ENCODE measurements at regions not wholly inside any gene's neighbourhood (a gene's known extent, or its start where the extent isn't known, plus 50 kb on each side); places are given as distances from the start of the nearest gene placed in this dataset.

DNA sequence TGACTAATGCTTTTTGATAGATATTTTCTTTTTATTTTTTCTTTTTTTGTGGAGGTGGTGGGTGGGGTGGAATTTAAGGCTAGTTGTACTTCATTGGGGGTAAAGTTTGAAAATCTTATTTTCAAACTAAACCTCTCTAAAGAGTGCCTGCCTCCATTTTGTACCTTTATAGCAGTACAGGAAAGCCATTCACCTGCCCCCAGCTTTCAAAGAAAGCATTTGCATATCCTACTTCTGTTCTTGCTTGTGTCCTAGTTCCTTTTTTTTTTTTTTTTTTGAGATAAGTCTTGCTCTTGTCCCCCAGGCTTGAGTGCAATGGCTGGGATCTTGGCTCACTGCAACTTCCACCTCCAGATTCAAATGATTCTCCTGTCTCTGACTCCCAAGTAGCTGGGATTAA lies 766.2 kb upstream of the LRRC4C start:
- no peak overlapping the region for H3K4me3 ChIP-seq (ENCODE audit: low read length)
- intact Hi-C loops (cut with micrococcal nuclease) = no loop called here
- H3K36me3 ChIP-seq (ENCODE audit: control insufficient read depth, insufficient read depth, low read length) = no peaks in the 10 kb centered on the region
- H3K36me3 Mint-ChIP-seq = no peaks in the 10 kb centered on the region
- ATAC-seq (no peak), DNase-seq (no peak)
- no peak overlapping the region for H3K27ac ChIP-seq (ENCODE audit: low read length)
- no peaks in the 10 kb centered on the region for H3K27me3 ChIP-seq (ENCODE audit: control insufficient read depth, insufficient read depth, low read length)
- no peaks in the 10 kb centered on the region for H3K4me1 ChIP-seq (ENCODE audit: control insufficient read depth, insufficient read depth, low read length)
- no peak overlapping the region for H3K4me3 Mint-ChIP-seq
- peaks cover 4% of the 10 kb centered on the region for H3K9me3 ChIP-seq (ENCODE audit: control insufficient read depth, insufficient read depth, low read length)
- H3K4me1 Mint-ChIP-seq = no peaks in the 10 kb centered on the region
- H3K9me3 Mint-ChIP-seq = peaks cover 11 to 17% of the 10 kb centered on the region in 2 donors
- TF ChIP-seq, protein P1, sequence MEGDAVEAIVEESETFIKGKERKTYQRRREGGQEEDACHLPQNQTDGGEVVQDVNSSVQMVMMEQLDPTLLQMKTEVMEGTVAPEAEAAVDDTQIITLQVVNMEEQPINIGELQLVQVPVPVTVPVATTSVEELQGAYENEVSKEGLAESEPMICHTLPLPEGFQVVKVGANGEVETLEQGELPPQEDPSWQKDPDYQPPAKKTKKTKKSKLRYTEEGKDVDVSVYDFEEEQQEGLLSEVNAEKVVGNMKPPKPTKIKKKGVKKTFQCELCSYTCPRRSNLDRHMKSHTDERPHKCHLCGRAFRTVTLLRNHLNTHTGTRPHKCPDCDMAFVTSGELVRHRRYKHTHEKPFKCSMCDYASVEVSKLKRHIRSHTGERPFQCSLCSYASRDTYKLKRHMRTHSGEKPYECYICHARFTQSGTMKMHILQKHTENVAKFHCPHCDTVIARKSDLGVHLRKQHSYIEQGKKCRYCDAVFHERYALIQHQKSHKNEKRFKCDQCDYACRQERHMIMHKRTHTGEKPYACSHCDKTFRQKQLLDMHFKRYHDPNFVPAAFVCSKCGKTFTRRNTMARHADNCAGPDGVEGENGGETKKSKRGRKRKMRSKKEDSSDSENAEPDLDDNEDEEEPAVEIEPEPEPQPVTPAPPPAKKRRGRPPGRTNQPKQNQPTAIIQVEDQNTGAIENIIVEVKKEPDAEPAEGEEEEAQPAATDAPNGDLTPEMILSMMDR (IDR thresholded peaks at IDR 0.05) = no peak
- no peak overlapping the region for H3K27ac Mint-ChIP-seq
- no peaks in the 10 kb centered on the region for H3K27me3 Mint-ChIP-seq (ENCODE audit: low read depth in 2 of 2)

DNA sequence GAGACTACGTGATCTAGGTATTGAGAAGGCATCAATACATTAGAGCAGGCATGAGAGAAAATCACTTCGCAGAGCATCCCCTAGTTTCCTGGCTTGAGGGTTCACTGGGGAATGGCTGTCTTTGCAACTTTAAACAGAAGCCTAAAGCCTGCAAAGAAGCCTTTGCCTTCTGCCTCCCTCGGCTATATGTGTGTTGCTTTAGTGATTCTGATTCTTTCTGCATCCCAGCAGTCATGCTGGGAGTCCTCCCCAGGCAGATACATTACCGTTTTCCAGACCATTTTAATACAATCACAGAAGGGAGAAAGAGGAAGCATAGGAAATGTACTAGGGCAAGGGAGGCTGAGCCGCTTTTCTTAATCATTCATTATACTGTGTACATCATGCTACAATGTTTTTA lies 773.2 kb upstream of the LRRC4C start:
- no peak overlapping the region for H3K27ac Mint-ChIP-seq
- ATAC-seq (no peak), DNase-seq (no peak)
- H3K9me3 Mint-ChIP-seq = peaks cover 10% of the 10 kb centered on the region in 2 donors
- intact Hi-C loops (cut with micrococcal nuclease) = no loop called here
- WGBS (ENCODE audit: insufficient coverage) = 74% methylated on average over 3 of the region's 5 CpGs
- Histone ChIP-seq H3K27me3 (ENCODE audit: control insufficient read depth, insufficient read depth, low read length) (no peaks in the 10 kb centered on the region), H3K36me3 (ENCODE audit: control insufficient read depth, insufficient read depth, low read length) (no peaks in the 10 kb centered on the region), H3K9me3 (ENCODE audit: control insufficient read depth, insufficient read depth, low read length) (peaks cover 4% of the 10 kb centered on the region), H3K27ac (ENCODE audit: low read length) (no peak overlapping the region), H3K4me3 (ENCODE audit: low read length) (no peak overlapping the region), H3K4me1 (ENCODE audit: control insufficient read depth, insufficient read depth, low read length) (no peaks in the 10 kb centered on the region)
- no peaks in the 10 kb centered on the region for H3K4me1 Mint-ChIP-seq
- H3K36me3 Mint-ChIP-seq = no peaks in the 10 kb centered on the region
- no peaks in the 10 kb centered on the region for H3K27me3 Mint-ChIP-seq (ENCODE audit: low read depth in 2 of 2)
- no peak overlapping the region for H3K4me3 Mint-ChIP-seq
- TF ChIP-seq, protein P1 (IDR thresholded peaks at IDR 0.05) = no peak

DNA sequence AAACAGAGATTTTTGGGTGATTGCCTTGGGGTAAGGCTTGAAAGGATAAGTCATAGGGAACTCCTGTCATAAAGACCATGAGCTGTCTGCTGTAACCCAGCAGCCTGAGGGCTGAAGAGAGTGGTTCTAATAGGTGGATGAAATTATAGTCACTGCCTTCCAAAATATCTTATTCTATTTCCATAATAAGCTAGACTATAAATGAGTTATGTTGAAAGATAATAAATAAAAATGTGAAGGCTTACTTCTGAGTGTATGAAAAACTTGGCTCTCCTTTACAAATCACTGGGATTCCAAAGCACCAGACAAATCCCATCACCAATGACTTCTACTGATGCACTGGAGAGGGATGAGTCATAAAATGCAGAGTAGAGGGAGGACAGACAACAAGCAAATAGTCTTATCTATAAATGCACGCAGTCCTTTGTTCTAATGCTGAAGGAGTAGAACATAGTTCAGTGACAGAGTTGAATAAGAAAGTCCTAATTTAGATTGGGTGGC lies 775.0 kb upstream of the LRRC4C start:
- Histone ChIP-seq H3K4me3 (ENCODE audit: low read length) (no peak overlapping the region), H3K27me3 (ENCODE audit: control insufficient read depth, insufficient read depth, low read length) (no peaks in the 10 kb centered on the region), H3K36me3 (ENCODE audit: control insufficient read depth, insufficient read depth, low read length) (no peaks in the 10 kb centered on the region), H3K27ac (ENCODE audit: low read length) (no peak overlapping the region), H3K9me3 (ENCODE audit: control insufficient read depth, insufficient read depth, low read length) (peaks cover 4% of the 10 kb centered on the region), H3K4me1 (ENCODE audit: control insufficient read depth, insufficient read depth, low read length) (no peaks in the 10 kb centered on the region)
- Mint-ChIP-seq H3K27me3 (ENCODE audit: low read depth in 2 of 2) (no peaks in the 10 kb centered on the region), H3K27ac (no peak overlapping the region), H3K36me3 (no peaks in the 10 kb centered on the region), H3K4me1 (no peaks in the 10 kb centered on the region), H3K9me3 (peaks cover 8 to 12% of the 10 kb centered on the region in 2 donors), H3K4me3 (no peak overlapping the region)
- TF ChIP-seq, protein P1 (IDR thresholded peaks at IDR 0.05) = no peak
- WGBS (ENCODE audit: insufficient coverage) = 84% methylated on average over 1 of the region's 1 CpG
- intact Hi-C loops (cut with micrococcal nuclease) = no loop called here
- DNase-seq (no peak), ATAC-seq (no peak)

DNA sequence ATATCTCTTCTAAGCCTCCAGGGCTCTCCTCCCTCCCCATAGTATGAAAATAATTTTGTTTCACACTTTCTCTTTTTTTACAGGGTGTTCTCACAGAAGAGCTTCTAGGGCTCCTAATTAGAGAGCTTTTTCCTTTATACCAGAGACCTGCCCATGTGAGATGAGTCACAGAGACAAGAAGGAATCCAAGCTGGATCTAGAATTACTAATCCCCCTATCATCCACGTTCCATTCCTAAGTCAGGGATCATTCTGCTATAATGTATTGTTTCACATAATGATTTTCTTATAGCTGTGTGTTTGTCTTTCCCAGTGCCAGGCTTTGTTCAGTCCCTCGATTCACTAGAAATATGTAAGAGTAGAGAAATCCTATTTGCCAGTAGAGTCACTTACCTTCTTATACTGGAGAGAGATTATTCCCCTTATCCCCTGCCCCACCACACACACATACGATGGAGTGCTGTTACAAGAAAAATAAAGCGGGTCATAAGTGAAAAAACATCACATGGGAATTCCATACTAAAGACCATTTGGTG lies 778.3 kb upstream of the LRRC4C start:
- TF ChIP-seq, protein P1 (IDR thresholded peaks at IDR 0.05) = no peak
- intact Hi-C loops (cut with micrococcal nuclease) = no loop called here
- H3K36me3 Mint-ChIP-seq = no peaks in the 10 kb centered on the region
- no peak overlapping the region for H3K4me3 Mint-ChIP-seq
- WGBS (ENCODE audit: insufficient coverage) = no CpG with 5 or more reads among the region's 4 CpGs
- H3K4me1 Mint-ChIP-seq = no peaks in the 10 kb centered on the region
- no peak for ATAC-seq
- H3K9me3 Mint-ChIP-seq = peaks cover 10 to 16% of the 10 kb centered on the region in 2 donors
- H3K27ac Mint-ChIP-seq = no peak overlapping the region
- no peak overlapping the region for H3K27ac ChIP-seq (ENCODE audit: low read length)
- H3K27me3 ChIP-seq (ENCODE audit: control insufficient read depth, insufficient read depth, low read length) = no peaks in the 10 kb centered on the region
- H3K4me1 ChIP-seq (ENCODE audit: control insufficient read depth, insufficient read depth, low read length) = no peaks in the 10 kb centered on the region
- no peaks in the 10 kb centered on the region for H3K36me3 ChIP-seq (ENCODE audit: control insufficient read depth, insufficient read depth, low read length)
- no peaks in the 10 kb centered on the region for H3K27me3 Mint-ChIP-seq (ENCODE audit: low read depth in 2 of 2)
- H3K4me3 ChIP-seq (ENCODE audit: low read length) = no peak overlapping the region
- no peak for DNase-seq
- H3K9me3 ChIP-seq (ENCODE audit: control insufficient read depth, insufficient read depth, low read length) = peaks cover 3% of the 10 kb centered on the region

Data from natural killer cell (primary cell).